OCI-LY7 (cell line): ENCODE measurements at regions not wholly inside any gene's neighbourhood (a gene's known extent, or its start where the extent isn't known, plus 50 kb on each side); places are given as distances from the start of the nearest gene placed in this dataset.

ENCODE experiments used
- BruUV-seq: library from RNA; stranded (reverse); fragments of 400-500 nt; replicated peaks from 2 replicates; lab custom pipeline; 2021; lab: Mats Ljungman, UMichigan
- CTCF ChIA-PET: fragments of 300-600 bp; sonication (Branson Sonifier 250); formaldehyde crosslinking; loops from one replicate; lab custom pipeline; 2022; ENCODE audit warnings: antibody characterized with exemption; ENCODE audit not compliant: unreplicated experiment; lab: Charles Lee
- POLR2A ChIA-PET: fragments of 300-600 bp; sonication (Branson Sonifier 250); formaldehyde crosslinking; loops from one replicate; lab custom pipeline; 2022; ENCODE audit warnings: antibody characterized with exemption; lab: Charles Lee
- DNase-seq: peaks from one replicate; pipeline ENCODE4 v3.0.0-alpha.2; 2015; ENCODE audit warnings: low spot score
- H2AFZ ChIP-seq: fragments of 200-600 bp; sonication (generic), shearing (Covaris generic); 2 replicates; pipeline ENCODE4 v1.6.1; 2014; ENCODE audit warnings: mild to moderate bottlenecking, antibody characterized with exemption, low read length, moderate library complexity
- H3K27ac ChIP-seq: fragments of 200-600 bp; sonication (generic); 2 replicates; pipeline ENCODE4 v1.5.1; 2014; ENCODE audit warnings: mixed run types, low read depth, mild to moderate bottlenecking, moderate library complexity, low read length, inconsistent platforms; ENCODE audit not compliant: poor library complexity, severe bottlenecking
- H3K36me3 ChIP-seq: fragments of 200-600 bp; sonication (generic); 2 replicates; pipeline ENCODE4 v1.6.1; 2014; ENCODE audit warnings: mild to moderate bottlenecking, antibody characterized with exemption, low read length, moderate library complexity, mixed read lengths; ENCODE audit not compliant: insufficient read depth
- H3K4me1 ChIP-seq: fragments of 200-600 bp; sonication (generic); 2 replicates; pipeline ENCODE4 v1.5.1; 2014; ENCODE audit warnings: mild to moderate bottlenecking, low read length; ENCODE audit not compliant: insufficient read depth, poor library complexity, severe bottlenecking
- H3K4me2 ChIP-seq: fragments of 200-600 bp; sonication (generic); 2 replicates; pipeline ENCODE4 v1.6.1; 2014; ENCODE audit warnings: mild to moderate bottlenecking, low read length
- H3K4me3 ChIP-seq: fragments of 200-600 bp; sonication (generic); 2 replicates; pipeline ENCODE4 v1.5.1; 2014; ENCODE audit warnings: mild to moderate bottlenecking, low read depth, low read length; ENCODE audit not compliant: poor library complexity, severe bottlenecking
- H3K79me2 ChIP-seq: fragments of 200-600 bp; sonication (generic); 2 replicates; pipeline ENCODE4 v1.6.1; 2016; ENCODE audit warnings: low read depth, mild to moderate bottlenecking, low read length, moderate library complexity, mixed read lengths; ENCODE audit not compliant: insufficient read depth
- H3K9me2 ChIP-seq: fragments of 200-600 bp; sonication (generic); 2 replicates; pipeline ENCODE4 v1.6.1; 2016; ENCODE audit warnings: mild to moderate bottlenecking, low read length, mixed read lengths; ENCODE audit not compliant: insufficient read depth
- H3K9me3 ChIP-seq: fragments of 200-600 bp; sonication (generic); 2 replicates; pipeline ENCODE4 v1.6.1; 2014; ENCODE audit warnings: mild to moderate bottlenecking, mixed run types, low read length, mixed read lengths
- H4K20me1 ChIP-seq: fragments of 200-600 bp; sonication (generic); 2 replicates; pipeline ENCODE4 v1.6.1; 2014; ENCODE audit warnings: mild to moderate bottlenecking, antibody characterized with exemption, low read length, moderate library complexity, mixed read lengths; ENCODE audit not compliant: insufficient read depth
- EZH2phosphoT487 ChIP-seq: fragments of 200-600 bp; sonication (generic); IDR thresholded peaks from 2 replicates; pipeline ENCODE4 v1.6.1; 2018; ENCODE audit warnings: low read depth, borderline replicate concordance, mild to moderate bottlenecking, mixed run types, antibody characterized with exemption, low read length, moderate library complexity, mixed read lengths
- intact Hi-C: fragments of 100-400 bp; cut with micrococcal nuclease; formaldehyde crosslinking; loops from one replicate; pipeline ENCODE4 v1.10.0; 2022; ENCODE audit not compliant: unreplicated experiment
- TF ChIP-seq, protein P1 (sequence below): fragments of 200-600 bp; sonication (generic); conservative IDR thresholded peaks from 2 replicates; pipeline ENCODE4 v1.5.1; 2014; ENCODE audit warnings: mild to moderate bottlenecking, antibody characterized with exemption, low read length, moderate library complexity, mixed read lengths

- Histone ChIP-seq H3K36me3 (no peaks in the 10 kb centered on the region), H3K27ac (no peak overlapping the region), H3K9me2 (no peaks in the 10 kb centered on the region), H3K79me2 (no peaks in the 10 kb centered on the region), H2AFZ (no peak overlapping the region), H3K9me3 (no peaks in the 10 kb centered on the region), H3K4me1 (no peaks in the 10 kb centered on the region), H3K4me3 (no peak overlapping the region), H3K4me2 (no peak overlapping the region), H4K20me1 (no peaks in the 10 kb centered on the region)
- TF ChIP-seq, protein P1, sequence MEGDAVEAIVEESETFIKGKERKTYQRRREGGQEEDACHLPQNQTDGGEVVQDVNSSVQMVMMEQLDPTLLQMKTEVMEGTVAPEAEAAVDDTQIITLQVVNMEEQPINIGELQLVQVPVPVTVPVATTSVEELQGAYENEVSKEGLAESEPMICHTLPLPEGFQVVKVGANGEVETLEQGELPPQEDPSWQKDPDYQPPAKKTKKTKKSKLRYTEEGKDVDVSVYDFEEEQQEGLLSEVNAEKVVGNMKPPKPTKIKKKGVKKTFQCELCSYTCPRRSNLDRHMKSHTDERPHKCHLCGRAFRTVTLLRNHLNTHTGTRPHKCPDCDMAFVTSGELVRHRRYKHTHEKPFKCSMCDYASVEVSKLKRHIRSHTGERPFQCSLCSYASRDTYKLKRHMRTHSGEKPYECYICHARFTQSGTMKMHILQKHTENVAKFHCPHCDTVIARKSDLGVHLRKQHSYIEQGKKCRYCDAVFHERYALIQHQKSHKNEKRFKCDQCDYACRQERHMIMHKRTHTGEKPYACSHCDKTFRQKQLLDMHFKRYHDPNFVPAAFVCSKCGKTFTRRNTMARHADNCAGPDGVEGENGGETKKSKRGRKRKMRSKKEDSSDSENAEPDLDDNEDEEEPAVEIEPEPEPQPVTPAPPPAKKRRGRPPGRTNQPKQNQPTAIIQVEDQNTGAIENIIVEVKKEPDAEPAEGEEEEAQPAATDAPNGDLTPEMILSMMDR: no peak
- no peak for TF ChIP-seq EZH2phosphoT487
- no TSS peak for BruUV-seq
- ChIA-PET POLR2A (interaction anchor here (0.7 kb wide), 1 partner anchor 46 kb away, joined by 3 read pairs; no protein-coding TSS in a partner anchor), CTCF (no interaction called here)
- no peak for DNase-seq
- intact Hi-C loops: no loop called here
Measured at GRCh38 chr10:44511166-44511565, 126.3 kb upstream of the CXCL12 start.

DNA sequence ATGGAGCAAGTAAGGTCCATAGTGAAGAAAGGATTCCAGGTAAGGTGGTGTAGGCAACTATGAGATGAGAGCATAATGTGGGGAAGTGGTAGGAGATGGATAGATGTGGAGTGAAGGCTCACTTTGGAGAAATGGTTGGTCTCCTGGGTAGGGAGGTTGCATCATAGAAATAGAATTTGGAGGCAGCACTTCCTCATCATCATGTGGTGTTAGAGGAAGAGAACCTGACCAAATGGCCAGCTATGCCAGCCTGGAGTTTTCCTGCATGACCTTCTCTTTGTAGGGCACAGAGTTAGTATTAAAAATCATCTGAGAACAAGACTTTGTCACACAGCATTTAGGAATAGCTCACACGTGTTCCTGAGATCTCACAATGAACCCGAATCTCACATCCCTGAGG is 126.7 kb upstream of the CXCL12 start:
- H3K79me2 ChIP-seq: no peaks in the 10 kb centered on the region
- ChIA-PET POLR2A (no interaction called here), CTCF (no interaction called here)
- H3K4me2 ChIP-seq: no peak overlapping the region
- BruUV-seq: no TSS peak
- no peak overlapping the region for H2AFZ ChIP-seq
- intact Hi-C loops: no loop called here
- no peaks in the 10 kb centered on the region for H3K4me1 ChIP-seq
- no peak for TF ChIP-seq EZH2phosphoT487
- TF ChIP-seq, protein P1: no peak
- no peak for DNase-seq
- no peak overlapping the region for H3K4me3 ChIP-seq
- no peaks in the 10 kb centered on the region for H3K36me3 ChIP-seq
- H3K9me2 ChIP-seq: no peaks in the 10 kb centered on the region
- no peaks in the 10 kb centered on the region for H3K9me3 ChIP-seq
- H4K20me1 ChIP-seq: no peaks in the 10 kb centered on the region
- H3K27ac ChIP-seq: no peak overlapping the region

DNA sequence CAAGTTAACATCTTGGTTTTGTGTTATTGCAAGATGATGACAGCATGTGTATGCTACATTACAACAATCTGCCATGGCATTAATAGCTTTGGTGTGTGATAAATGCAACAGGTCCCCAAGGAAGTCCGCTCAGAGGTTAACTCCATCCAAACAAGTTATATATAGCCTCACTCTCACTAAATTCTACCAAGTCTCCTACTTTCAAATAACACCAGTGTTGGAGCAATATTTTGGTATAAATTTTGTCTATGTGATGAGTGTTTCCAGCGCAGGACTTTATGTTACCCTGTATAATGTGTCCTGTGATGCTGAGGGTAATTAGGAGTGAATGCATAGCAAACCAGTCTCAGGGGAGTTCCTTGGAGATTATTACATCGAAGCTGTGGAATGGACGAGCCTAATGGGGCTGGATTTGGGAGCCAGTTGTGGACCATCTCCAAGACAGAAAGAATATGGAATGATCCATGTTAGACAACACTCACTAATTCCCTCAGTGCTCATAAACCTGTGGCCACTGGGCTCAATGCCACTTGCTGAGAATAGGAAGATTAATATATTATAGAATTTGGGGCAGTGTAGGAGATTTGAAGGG is 127.6 kb upstream of the CXCL12 start:
- DNase-seq: no peak
- H2AFZ ChIP-seq: no peak overlapping the region
- H3K79me2 ChIP-seq: no peaks in the 10 kb centered on the region
- H3K4me3 ChIP-seq: no peak overlapping the region
- H4K20me1 ChIP-seq: no peaks in the 10 kb centered on the region
- H3K4me1 ChIP-seq: no peaks in the 10 kb centered on the region
- no peaks in the 10 kb centered on the region for H3K9me2 ChIP-seq
- no peaks in the 10 kb centered on the region for H3K36me3 ChIP-seq
- intact Hi-C loops: no loop called here
- no peak for TF ChIP-seq EZH2phosphoT487
- TF ChIP-seq, protein P1: no peak
- CTCF ChIA-PET: no interaction called here
- H3K27ac ChIP-seq: no peak overlapping the region
- BruUV-seq: no TSS peak
- no peak overlapping the region for H3K4me2 ChIP-seq
- no peaks in the 10 kb centered on the region for H3K9me3 ChIP-seq
- POLR2A ChIA-PET: no interaction called here
